NCI-H524 treated with DMSO at 0.1 percent for 48 hours (cell line): ENCODE measurements at regions not wholly inside any gene's neighbourhood (a gene's known extent, or its start where the extent isn't known, plus 50 kb on each side); places are given as distances from the start of the nearest gene placed in this dataset.
A peak's percentile ranks its signal among the peaks of the same experiment; 100 is the strongest.

Experiments
- DNase-seq: peaks from one replicate; lab custom pipeline; 2025; lab: John Stamatoyannopoulos, UW

DNA sequence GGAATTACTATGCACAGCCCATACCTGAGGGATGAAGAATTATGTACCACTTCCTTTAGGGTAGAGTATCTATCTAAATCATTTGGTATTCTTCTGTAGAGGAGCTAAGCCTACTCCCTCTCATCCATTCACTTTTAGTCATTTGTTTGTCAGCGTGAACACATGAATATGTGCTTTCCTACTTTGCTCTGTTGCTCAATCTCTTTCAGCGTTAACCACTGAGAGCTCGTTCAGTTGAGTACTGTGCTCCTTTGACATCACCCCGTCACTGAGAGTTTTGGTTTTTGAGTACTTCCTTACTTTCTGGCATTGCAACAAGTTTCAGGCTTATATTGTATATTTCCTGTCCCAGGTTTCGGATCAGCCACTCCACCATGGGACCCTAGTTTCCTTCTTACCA is 700.6 kb downstream of the NLGN4X start:
- DNase-seq: no peak

DNA sequence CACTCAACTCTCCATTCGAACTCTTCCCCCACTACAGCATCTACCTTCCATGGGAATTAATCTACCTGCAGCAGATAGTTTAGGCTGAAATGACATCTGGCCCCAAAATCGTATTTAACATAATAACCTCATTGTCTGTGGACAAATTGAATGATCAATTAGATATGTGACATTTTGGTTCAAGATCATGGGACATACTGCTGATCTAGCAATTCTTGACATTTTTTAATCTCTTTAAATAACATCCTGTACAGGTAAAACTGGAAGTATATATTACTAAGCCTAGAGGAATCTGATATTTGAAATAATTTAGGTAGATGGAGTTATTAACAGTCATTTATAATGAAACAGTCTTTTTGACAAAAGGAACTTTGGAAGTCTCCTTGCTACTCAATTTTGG is 702.5 kb downstream of the NLGN4X start:
- DNase-seq: no peak

DNA sequence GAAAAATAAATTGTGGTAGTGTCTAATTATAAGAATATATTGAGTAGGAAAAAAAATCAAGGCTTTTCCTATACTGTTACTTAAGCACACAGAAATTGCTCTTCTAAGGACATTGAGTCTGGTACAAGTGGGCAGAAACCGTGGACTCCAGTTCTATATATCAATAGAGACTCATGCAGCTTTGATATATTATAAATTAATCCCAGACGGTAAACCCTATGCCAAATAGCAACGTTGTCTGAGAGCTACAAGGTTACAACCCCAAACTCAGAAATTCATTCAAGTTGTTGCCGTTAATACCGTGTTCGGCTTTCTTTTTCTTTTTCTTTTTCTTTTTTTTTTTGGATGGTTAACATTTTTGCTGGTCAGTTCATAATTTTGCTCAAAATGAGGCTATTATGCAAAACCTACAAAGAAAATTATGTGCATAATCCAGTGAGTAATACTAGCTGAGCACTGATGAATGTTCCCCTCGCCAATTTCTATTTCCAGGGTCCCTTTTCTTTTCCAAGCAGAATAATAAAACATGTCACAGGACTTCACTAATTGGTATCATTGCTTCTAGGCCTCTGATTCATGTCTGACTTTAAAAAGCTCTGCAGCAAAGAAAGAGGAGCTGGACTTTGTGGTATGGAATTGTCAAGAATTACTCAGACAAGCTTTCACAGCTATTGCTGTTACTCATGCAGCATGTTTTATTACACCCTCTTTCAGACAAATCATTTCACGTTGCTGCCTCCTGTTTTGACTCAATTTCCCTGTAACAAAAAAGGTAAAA is 737.7 kb downstream of the NLGN4X start:
- no peak for DNase-seq

DNA sequence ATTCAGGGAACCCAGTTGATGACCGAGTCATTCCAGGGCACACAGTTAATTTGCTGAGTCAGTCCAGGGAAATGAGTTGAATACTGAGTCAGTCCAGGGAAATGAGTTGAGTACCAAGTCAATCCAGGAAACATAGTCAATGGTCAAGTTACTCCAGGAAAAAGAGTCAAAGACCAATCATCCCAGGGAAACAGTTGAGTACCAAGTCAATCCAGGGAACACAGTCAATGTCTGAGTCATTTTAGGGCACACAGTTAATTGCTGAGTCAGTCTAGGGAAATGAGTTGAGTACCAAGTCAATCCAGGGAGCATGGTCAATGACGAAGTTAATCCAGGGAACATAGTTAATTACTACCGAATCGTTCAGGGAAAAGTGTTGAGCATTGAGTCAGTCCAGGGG is 754.4 kb downstream of the NLGN4X start:
- DNase-seq: no peak

DNA sequence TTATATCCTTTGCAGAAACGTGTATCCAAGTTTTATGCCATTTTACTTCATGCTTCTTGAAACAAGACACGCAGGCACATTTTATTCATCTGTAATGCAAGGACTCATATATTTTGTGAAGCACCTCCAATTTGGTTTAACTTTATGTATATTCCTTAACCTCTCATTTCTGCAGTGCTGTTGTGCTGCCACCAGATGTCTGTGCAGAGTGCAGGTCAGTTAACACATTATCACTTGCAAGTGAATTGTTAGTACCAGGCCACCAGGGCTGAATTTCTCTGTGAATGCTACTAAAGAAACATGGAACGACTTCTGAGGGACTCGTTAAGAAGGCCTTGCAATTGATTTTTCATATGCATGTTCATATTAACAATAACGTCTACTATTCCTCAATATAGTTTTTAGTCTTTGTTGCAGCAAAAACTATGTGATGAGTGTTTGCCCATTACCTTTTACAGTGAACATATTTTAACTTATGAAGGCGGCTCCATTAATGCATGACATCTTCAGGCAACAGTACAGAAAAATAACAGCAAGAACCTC is 770.3 kb downstream of the NLGN4X start:
- no peak for DNase-seq

DNA sequence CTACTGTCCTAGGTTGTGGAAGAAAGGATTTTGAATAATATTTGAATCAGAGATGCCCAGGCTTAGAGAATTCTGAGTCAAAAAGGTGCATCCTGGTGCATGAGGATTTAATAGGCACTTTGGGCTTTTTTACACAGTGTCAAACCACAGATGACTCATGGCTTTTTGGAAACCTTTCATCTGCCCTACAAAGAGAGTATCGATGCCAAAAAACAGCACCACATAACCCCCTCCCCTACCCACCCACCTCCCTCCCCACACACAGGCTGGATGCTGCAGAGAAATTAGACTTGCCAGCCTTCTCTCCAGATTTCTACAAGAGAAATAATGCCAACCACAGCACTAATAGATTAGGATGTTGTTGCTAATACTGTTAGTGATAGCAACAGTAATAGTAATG is 779.3 kb downstream of the NLGN4X start:
- DNase-seq: no peak

DNA sequence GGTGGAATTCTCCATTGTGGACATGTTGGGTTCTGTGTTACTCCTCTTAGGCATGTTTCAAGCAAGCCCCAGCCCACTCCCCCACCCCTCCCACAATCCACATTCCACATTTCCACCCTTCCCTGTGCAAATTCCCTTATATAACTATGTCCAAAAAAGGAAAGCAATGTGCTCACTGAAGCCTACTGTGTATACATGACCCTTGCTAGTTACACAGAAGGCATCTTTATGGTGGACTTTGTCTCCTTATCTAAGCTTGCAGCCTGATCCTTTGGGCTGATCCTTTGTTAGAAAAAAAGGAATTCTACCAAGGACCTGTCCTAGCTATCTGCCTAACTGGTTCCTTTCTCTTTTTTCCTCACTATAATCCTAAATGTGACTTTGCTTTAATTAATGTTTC is 796.8 kb downstream of the NLGN4X start:
- no peak for DNase-seq

DNA sequence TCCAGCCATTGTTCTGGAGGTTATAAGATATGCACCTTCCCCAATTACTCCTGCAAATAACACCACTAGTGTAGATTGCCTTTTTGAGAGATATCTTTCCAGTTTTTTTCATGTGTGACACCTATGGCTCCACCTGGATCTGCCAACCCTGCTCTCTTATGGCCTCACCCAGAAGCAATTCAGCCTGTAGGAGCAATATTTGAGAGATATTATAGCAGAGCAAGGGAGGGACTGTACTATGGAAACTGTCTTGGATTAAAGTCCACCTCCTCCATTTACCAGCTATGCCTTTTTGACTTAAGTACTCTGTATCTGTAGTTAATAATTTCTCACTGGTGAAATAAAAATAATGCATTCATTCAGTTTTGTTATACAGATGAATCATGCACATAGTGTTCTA is 803.5 kb downstream of the NLGN4X start:
- DNase-seq: no peak

DNA sequence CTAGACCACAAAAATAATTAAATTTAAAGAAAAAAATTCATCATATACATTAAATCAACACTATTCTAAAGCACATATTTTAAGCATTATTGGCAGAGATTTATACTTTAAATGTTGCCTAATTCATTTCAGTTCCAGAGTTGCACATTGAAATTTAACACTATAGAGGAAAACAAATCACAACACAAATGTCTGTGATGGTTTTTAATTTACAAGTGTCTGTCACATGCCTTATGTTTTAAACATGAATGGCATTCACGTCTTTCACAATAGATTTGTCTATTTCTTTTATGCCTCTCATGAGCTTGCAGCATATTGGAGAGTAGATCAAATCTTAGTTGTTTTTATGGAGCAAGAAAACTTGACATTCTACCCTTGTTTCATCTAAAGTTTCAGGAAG is 811.3 kb downstream of the NLGN4X start:
- DNase-seq: no peak

DNA sequence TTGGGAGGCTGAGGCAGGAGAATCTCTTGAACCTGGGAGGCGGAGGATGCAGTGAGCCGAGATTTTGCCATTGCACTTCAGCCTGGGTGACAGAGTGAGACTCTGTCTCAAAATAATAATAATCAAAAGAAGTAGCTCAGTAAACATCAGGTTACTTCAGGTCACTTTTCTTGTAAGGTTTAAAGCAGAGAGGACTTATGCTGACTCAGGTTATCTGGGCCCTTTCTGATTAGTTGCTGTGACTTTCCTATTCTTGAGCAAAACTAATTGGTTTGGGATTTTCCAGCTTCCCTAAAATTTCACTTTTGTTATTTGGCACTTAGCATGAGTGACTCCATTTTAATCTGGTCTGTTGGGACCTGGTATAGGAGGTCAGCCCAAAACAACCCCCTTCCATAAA is 812.9 kb downstream of the NLGN4X start:
- DNase-seq: no peak

DNA sequence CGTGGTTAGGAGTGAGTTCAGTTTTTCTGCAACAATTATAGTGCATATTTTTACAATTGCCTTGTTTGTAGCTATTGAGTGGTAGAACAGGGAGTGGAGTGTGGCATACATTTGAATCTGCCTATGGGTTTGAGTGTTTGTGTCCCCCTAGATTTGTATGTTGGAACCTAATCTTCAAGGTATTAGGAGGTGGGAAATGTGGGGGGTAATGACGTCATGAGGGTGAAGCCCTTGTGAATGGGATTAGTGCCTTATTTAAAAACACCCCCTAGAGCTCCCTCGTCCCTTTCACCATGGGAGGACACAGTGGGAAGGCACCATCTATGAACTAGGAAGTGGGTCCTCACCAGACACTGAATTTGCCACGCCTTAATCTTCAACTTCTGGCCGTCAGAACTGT is 819.6 kb downstream of the NLGN4X start:
- no peak for DNase-seq

DNA sequence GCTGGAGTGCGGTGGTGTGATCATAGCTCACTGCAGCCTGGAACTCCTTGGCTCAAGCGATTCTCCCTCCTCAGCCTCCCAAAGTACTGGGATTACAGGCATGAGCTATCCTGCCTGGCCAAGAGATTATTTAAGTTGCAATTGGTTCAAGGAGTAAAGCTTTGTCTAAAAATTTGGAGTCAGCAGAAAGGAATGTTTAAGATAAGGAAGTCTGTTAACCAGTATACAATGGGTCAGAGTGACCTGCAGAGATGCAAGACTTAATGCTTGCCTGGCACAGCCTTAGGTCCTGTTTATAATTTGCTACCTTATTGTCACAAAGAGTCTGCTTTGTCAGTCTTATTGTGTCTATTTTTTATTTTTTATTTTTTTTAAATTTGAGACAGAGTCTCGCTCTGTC is 826.2 kb downstream of the NLGN4X start:
- no peak for DNase-seq

DNA sequence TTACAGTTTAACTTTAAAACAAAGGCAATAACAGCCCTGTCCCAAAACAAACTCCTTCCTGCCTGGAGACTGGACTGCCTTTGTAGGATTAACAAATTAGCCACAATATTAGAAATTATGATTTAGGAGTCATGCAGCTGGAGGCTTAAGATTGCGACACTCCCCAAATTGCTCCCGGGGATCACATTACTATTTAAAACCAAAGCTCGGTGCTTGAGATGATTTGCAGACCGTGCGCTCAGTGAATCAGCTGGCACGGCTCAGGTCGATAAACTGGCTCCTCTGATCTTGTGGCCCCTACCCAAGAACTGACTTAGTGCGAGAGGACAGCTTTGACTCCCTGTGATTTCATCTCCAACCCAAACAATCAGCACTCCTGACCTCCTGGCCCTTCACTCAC is 829.3 kb downstream of the NLGN4X start:
- DNase-seq: peak; percentile 30

DNA sequence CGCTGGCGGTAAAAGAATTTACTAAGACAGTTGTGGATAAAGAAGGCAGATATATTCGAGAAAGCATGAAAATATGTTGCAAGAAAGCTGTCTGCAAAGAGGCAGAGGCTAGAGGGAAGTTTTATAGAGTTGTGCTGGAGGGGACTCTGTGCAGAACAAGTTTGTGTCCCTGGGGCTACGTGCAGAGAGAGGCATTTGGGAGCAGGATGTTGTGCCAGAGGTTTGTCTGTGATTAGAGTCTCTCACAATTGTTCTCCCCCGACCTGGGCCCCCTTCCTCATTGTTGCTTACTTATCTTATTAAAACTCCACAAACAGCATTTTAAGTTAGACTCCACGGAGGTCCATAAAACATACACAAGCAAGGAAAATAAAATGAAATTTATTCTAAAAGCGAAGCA is 831.3 kb downstream of the NLGN4X start:
- no peak for DNase-seq

DNA sequence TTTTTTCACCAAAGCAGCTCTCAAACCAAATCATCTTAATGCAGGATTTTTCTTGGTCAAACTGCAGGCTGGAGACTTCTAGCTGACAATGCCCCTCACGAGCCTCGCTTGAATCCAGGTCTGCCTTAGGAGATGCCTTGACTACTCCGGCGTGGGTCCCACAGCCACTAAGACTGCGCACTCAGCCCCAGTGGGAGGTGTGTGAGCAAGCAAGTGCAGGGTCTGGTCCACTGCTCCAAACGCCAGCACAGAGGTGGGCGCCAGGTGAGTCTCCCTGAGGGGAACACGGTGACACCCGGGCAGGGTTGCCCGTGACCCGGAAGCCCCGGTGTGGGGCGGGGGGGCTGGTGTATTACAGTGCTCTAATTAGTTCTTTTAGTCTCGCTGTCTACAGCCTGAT is 838.3 kb downstream of the NLGN4X start:
- no peak for DNase-seq

DNA sequence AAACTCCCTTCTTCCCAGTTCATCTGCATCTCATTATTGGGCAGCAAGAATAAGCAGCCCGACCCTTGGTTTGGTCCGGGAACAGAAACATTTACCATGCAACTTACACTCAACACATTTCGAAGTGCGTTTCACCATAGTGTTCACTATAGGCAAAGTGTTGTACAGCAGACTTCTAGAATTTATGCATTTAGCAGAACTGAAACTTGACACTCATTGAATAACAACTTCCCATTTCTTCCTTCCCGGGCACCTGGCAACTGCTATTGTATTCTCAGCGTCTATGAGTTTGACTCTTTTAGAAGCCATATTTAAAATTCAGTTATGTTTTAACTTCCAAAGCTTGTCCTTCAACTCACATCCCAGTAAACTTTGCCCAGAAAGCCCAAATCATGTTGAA is 840.6 kb downstream of the NLGN4X start:
- no peak for DNase-seq

DNA sequence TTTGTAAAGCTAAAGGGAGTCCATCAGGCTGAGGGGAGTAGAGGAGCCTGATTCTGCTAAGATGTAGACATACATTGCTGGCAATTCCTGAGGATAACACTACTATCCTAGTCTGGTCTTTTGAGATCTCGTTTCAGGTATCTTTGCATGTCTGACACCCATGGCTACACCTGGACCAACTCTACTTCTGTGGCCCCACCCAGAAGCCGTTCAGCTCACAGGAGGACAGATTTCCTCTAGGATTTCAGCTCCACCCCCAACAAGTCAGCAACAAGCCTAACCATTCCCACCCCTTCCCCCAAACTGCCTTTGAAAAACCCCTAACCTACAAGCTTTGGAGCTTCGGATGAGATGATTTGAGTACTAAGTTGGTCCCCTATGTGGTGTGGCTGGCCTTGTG is 848.2 kb downstream of the NLGN4X start:
- no peak for DNase-seq

DNA sequence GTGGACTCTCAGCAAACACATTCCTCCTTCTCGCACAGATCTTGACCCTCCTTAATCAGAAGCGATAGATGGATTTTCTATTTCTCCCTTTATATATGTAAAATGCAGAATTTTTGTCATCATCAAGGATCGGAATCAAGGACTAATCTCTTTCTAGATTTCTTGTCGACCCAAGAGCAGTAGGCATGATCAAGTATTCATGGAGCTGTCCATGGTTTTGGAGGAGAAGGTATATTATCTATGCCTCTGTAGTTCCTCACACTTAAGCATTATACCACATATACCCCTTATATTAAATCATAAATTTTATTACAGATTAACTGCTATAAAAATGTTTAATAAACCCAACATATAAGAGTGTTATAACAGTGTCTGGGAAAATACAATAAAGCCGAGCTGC is 886.8 kb downstream of the NLGN4X start:
- DNase-seq: no peak

DNA sequence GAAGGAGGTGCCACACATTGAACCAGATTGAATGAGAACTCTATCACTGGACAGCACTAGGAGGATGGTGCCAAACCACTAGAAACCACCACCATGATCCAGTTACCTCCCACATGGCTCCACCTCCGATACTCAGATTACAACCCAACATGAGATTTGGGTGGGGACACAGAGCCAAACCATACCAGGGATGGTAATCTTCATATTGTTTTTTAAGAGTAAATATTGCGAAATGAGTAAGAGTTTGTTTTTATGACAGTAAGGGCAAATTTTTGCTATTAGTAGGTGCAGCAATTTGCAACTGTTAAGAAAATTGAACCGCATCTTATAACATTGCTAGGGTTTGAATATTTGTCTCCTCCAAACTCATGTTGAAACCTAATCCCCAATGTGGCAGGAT is 891.5 kb downstream of the NLGN4X start:
- no peak for DNase-seq

DNA sequence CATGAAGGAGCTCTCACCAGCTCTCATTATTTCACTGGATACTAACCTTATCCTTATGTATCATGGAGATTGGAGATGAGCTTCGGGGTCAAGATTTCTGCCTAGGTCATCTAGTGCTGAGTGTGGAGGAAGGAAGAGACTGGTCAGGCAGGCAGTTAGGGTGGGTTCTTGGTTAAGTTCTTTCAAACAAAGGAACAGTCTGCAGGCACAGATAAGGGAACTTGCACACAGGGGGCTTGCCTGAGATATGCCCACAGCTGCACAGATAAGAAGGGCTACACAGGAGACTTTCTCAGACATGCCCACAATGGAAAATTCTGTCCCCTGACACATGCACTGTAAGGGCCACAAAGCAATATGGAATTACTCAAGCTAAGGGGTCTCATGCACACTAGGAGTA is 904.1 kb downstream of the NLGN4X start:
- DNase-seq: no peak

DNA sequence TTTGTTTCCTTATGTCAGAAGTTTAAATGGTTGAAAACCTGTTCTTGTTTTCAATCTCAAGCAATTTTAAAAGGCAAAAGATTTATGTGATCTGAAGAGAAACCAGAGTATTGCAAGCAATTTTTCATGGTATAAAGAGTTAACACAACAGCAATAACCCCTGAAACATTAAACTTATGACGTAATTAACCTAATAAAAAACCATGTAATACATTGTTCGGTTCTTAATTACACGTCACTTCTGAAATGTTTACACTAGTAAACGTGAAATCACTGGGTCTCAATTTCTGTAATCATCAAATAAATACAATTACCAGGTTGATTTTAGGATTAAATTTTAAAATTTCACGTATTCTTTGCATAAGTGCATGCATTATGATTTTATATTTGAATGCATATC is 914.5 kb downstream of the NLGN4X start:
- DNase-seq: no peak

DNA sequence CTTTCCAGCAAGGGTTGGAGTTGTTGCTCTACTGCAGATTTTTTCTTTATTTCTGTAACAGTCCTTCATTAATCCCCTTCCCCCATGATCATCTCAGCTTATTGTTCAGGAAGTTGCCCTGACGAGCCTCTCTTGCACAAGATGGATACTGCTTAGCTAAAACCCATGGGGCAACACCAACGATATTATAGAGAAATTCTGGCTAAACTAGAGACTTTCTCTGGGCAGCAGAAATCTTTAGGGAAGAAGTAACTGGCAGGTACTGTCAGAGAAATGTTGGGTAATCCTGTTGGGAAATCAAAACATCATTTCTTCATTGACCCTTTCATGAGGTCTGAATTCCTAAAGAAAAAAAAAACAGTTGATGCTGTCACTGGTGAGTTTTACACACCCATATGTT is 921.3 kb downstream of the NLGN4X start:
- DNase-seq: no peak

DNA sequence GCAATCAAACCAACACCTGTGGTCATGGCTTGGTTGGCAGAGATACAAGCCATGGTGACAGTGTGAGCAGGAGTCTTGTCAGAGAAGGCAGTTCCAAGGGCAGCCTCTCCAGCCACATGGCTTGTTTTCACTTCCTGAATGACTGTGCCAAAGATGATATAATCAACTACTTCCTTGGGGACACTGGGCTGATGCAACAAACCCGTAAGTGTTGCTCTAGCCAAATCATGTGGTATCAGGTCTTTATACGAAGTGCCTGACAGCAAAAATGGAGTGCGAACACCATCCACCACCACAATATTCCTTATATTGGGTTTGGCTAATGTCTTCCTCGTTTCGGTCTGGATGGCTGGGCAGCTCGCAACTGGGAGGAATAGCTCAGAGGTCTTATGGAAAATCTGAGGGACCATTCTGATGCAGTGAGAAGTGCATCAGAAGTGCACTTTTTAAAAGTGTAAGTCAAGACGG is 922.0 kb downstream of the NLGN4X start:
- no peak for DNase-seq

DNA sequence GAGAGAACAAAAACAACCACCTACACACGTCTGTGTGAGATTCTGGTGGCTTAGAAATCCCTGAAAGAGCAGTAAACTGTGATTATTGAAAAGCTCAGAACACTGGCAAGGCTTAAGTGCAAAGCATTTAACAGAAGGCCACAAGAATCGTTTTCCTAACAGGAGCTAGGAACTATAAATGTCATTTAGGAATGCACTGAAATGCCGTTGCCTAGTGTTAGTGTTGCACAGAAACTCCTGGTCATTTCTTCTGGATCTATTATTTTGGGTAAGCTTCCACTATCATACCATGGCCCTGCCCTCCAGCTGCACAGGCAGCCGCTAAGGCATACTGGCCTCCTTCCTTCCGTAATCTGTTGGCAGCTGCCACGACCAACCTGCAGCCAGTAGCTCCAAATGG is 923.2 kb downstream of the NLGN4X start:
- no peak for DNase-seq
